SK-N-SH treated with all-trans-retinoic acid at 6 μM for 48 hours (cell line): ENCODE measurements at regions not wholly inside any gene's neighbourhood (a gene's known extent, or its start where the extent isn't known, plus 50 kb on each side); places are given as distances from the start of the nearest gene placed in this dataset.

ENCODE experiments used
- CREB5 ChIP-seq: fragments of 250-450 bp; sonication (Bioruptor Pico); IDR thresholded peaks from 2 replicates; pipeline ENCODE4 v1.5.1; 2020; ENCODE audit warnings: low read depth, mild to moderate bottlenecking, moderate library complexity
- CSDC2 ChIP-seq: fragments of 250-450 bp; sonication (Bioruptor Pico); IDR thresholded peaks from 2 replicates; pipeline ENCODE4 v1.5.0; 2020; ENCODE audit warnings: mild to moderate bottlenecking, moderate library complexity
- ISL1 ChIP-seq: fragments of 250-450 bp; sonication (Bioruptor Pico); IDR thresholded peaks from 2 replicates; pipeline ENCODE4 v2.1.2; 2022; ENCODE audit warnings: mild to moderate bottlenecking, moderate library complexity
- RARB ChIP-seq: fragments of 250-450 bp; sonication (Bioruptor Pico); IDR thresholded peaks from 2 replicates; pipeline ENCODE4 v1.8.0; 2021; ENCODE audit warnings: mild to moderate bottlenecking, moderate library complexity
- ZFP30 ChIP-seq: fragments of 450-650 bp; formaldehyde crosslinking; IDR thresholded peaks from 2 replicates; pipeline ENCODE4 v1.5.0; 2022; ENCODE audit warnings: mild to moderate bottlenecking, moderate library complexity

DNA sequence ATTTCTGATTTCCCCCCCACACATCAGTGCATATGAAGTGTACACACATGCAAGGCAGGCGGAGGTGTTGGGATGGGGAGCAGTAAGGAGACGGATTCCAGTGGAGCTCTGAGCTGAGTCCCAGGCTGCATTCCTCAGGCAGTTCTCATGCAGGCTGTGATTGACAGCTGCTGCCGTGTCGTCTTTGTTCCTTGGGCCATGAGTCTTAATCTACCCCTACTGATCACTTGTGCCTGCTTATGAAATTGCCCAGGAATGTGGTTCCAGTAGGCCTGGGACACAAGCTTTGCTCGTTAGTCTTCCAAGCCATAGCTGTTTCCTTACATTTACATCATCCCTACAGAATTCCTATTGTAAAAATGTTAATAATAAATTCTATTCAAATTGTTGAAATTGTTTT, 1241.9 kb downstream of the UQCRFS1 start:
- no peak for TF ChIP-seq ISL1 (CRISPR knock-in tag)
- TF ChIP-seq CSDC2 (CRISPR knock-in tag) = no peak
- TF ChIP-seq CREB5 = no peak
- TF ChIP-seq ZFP30 = no peak
- no peak for TF ChIP-seq RARB (CRISPR knock-in tag)
